AG08396 (cell line): ENCODE measurements at regions not wholly inside any gene's neighbourhood (a gene's known extent, or its start where the extent isn't known, plus 50 kb on each side); places are given as distances from the start of the nearest gene placed in this dataset.
"Not testable (repeated sequence)": the region's sequence is repeated elsewhere in the genome, so short reads cannot be mapped to it uniquely, and the experiment has no call there.

ENCODE experiments used
- DNase-seq: peaks from one replicate; pipeline ENCODE4 v3.0.0; 2012; ENCODE audit warnings: low spot score, mixed read lengths

DNA sequence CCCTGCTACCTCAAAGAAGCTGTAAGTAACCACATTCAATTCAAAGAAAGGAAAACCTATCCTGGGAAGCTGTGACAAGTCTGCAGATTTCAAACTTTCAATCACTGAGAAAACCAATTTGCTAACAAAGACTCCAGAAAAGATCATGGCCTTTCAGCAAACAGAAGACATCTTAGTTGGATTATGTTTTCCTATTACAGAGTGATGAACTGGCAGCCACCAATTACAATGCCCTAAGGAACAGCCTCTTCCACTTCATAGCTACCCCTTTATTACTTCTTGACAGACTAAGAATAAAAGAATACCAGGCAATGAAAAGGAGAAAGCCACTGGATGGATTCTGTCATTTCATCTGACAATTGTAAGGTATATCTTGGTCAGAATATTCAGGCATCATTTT lies 128.2 kb upstream of the RASEF start:
- no peak for DNase-seq

DNA sequence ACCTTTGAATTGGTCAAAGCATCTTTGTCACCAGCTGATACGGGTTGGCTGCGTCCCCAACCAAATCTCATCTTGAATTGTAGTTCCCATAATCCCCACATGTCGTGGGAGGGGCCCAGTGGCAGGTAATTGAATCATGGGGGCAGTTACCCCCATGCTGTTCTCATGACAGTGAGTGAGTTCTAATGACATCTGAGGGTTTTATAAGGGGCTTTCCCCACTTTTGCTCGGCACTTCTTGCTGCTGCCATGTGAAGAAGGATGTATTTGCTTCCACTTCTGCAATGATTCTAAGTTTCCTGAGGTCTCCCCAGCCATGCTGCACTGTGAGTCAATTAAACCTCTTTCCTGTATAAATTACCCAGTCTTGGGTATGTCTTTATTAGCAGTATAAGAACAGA lies 126.1 kb upstream of the RASEF start:
- not testable (repeated sequence) for DNase-seq

DNA sequence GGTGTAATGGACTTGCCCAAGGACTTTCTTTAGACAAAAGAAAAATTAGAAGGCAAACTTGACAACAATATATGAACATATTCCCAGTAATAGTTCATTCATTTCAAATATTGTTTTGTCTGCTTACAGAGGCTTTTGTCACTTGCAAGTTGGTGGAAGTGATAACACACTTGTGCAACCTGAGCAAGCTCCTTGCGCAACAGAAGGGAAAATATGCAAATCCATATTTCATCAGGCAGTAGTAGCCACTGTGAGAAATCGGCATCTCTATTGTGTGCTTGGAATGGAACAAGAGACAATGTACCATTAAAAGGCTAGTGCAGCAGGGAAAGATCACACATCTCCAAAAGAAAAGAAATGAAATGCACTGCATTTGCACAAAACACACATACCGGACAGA lies 125.3 kb upstream of the RASEF start:
- DNase-seq = no peak

DNA sequence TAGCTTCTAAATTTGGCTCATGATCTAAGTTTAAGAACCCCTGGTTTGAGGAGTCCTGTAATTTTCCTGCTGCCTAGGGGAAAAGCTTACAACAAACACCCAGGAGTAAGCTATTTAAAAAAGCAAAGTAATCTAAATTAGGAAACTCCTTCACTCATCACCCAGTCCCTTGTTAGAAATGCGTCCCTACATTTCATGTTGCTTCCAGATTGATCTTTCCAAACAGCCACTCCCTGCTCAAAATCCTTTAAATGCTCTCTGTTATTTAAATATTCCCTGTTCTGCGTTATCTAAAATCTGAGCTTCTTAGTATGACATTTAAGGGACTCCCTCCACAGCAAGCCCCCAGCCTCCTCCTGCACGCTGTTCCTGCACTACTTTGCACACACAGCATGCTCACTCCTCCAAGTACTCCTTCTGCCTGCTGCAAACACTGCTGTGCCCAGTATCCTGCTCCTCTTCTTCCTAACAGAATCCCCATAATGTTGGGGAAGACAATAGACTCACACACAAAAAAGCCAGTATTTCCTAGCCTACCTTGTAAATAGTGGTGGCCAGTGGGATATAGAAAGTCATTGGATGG lies 123.3 kb upstream of the RASEF start:
- no peak for DNase-seq

DNA sequence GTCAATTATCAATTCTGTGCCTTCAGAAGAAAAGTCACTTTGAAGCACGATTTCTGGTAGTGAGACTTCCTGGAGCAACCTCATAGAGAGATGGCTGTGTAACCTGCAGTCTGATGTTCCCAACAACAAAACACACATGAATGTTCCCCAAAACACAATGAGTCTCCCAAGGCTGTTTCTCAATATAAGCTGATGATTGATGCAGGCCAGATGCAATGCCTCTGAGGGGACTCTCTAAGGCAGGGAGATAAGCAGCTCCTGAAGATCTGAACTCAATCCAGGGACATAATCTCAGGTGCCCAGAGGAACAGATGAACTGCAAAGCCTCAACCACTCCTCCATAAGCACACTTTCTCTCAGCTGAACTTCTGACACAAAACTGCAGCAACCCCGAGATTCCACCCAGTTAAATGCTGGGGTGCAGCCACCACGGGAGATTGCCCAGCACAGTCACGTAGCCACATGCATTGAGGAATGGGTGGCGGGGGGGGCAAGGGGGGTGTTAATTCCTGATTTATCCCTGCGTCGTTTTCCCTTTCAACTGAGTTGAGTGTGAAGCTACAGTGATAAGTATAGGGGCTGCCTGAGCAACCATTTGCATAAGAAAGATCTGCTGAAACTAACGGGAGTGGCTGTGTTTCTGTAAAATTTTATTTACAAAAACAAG lies 122.7 kb upstream of the RASEF start:
- no peak for DNase-seq

DNA sequence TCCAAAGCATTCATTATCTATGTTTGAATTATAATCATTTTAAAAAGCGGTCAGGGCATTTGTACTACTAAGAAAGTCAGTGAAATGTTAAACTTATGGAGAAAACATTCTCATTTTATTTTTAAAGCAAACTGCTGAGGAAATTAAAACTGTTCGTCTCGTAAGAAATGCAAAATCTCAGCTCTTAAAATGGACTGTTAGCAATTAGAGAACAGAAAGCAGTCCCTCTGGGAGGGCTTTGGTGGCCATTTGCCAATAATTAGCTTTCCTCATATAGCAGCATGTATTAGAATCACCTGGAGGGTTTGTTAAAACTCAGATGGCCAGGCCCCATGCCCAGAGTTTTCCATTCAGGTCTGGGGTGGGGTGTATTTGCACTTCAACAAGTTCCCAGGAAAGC lies 120.7 kb upstream of the RASEF start:
- DNase-seq = no peak

DNA sequence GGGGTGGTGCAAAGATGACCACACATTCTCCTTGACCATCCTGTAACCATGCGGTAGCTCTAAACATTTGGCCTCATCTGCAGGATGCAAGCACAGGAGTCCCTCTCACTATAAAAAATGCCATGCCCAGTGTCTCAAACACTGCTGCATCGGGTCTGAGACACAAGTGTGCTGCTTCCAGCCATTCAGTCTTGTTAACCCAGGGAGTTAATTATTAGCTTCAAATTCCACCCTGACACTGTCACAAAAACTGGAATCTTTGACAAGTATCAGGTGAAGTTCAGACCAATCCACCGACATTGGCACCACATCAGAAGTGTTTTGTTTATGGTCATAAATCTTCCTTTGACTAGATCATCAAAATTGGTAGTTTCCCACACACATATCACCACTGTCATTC lies 119.1 kb upstream of the RASEF start:
- DNase-seq = no peak

DNA sequence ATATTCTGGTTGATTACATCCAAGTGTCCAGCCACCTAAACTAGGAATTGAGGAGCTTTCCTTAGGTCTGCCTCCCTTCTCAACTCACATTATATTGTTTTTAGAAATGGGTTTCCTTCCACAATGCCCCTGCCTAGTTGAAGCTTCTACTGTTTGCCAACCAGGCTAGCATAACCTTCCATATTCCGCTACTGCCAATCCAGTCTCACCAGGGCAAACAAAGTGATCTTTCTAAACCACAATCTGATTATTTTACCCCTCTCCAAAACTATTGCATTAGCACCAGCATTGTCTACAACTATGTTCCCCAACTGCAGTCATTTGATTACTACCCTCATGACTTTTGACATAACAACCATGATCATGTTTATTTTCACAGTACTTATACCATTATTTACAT lies 115.8 kb upstream of the RASEF start:
- DNase-seq = no peak

DNA sequence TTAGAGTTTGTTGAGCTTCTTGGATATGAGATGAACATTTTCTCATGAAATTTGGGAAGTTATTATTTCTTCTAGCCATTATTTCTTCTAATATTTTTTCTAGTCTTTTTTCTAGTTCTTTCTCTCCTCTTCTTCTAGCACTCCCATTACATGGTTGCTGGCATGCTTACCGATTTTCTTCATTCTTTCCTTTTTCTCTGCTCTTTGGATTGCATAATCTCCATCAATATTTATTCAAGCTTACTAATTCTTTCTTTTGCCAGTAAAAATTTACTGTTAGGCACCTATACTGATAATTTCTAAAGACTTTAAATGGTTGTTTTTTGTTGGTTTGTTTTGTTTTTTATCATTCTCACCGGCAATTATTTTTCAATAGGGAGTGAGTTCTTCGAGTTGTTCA lies 114.8 kb upstream of the RASEF start:
- no peak for DNase-seq

DNA sequence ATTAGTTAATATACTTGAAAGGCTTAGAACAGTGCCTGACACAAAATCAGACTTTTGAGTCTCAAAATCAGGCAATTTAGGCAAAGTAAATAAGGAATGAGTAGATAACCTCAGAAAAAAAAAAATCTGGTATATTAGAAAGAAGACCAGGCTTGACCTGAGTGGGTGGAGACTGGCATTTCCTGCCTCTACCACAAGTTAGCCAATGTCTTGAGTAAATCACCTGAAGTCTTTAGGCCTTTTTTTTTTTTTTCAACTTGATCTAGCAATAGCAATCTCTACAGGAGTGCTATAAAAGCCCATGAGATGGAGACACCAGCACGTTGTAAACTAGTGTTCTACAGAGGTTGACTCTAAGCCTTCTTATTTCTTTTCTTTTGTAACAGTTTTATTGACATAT lies 104.2 kb upstream of the RASEF start:
- no peak for DNase-seq

DNA sequence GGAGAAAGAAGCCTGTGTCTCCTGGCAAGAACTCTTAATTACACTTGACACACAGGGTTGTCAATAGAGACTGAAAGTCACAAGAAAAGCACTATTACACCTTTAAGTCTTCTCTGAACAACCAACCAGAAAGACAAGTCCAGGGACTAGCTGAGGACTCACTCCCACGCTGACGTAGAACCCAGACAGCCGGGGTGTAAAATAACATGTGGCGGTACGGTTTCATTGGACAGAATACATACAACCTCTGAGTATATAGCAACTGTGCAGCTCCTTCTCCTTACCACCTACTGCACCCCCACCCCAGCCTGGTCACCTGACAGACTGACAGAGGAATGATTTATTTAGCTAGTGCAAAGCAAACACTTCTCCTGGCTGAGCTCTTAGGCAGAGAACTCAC lies 103.4 kb upstream of the RASEF start:
- DNase-seq = peak; percentile 5

DNA sequence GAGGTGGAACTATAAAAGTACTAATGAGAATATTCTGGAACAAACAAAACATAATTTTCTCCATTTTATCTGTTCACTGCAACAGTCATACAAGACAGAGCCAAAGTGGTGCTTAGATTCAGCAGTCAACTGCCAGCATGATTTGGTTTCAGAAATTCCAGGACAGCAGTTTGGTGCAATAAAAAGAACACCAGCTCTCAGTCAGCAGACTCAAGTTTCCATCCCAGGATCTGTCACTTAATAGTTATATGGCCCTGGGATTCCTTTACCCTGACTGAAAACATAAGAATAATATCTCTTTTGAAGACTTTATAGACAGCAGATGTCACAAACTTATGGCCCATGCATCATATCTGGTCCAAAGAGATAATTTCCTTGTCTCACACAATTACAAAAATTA lies 92.8 kb upstream of the RASEF start:
- DNase-seq = no peak

DNA sequence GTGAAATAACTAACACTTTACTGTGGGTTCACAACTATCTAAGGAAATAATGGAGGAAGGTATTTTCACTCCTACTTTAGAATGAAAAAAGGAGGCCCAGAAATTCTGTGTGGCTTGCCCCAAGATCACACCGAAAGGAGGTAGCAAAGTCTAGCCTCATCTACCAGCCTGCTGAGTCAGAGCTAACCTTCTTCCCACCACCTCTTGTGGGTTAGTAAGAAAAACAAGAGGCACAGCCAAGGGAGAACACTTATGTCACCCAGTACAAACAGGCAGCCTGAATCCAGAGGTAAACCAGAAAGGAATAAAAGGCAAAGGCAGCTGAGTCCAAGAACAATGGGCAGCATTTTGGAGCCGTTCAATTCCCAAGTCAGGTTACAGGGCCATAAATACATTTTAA lies 91.9 kb upstream of the RASEF start:
- DNase-seq = no peak

DNA sequence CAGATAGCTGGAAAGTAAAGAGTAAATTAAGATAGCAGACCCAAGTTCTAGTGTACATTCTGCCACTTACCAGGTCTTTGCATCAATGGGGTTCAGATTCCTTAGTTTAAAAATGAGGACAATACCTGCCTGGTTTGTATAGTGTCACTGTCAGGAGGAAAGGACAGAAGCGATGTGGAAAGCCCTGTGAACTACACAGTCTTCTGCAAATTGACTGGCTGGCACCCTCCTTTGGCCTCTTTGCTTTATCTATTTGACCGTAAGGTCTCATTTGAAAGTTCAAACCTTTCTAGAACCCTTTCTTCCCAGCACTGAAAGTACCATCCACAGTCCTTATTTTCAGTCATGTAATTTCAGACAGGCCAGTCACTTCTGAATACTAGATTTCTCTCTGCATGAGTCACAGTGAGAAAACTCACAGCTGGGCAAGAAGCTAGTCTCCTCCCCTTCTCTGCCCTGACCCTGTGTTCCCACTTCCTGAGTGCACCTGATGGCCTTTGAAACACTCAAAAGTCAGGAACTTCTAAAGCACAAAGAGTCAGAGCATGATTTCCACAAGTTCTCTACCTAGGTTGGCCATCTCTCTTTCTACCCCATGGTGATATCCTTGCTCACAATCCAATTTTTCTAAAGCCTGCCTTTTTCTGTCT lies 91.3 kb upstream of the RASEF start:
- no peak for DNase-seq

DNA sequence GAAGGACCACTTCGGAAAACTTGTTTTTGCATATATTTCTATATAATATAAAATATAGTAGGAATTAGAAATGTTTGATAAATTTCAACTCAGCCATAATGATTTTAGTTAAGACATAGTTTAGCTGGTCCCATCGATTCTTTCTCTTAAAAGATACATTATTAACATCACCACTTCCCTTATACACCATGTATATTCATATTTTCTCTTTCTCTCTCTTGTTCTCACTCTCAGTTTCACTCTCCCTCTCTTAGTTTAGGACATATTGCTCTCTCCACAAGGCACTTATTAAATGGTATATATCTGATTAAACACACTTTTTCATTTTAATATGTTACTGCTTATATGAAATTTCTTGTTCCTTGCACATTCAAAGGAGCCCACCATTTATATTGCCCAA lies 90.1 kb upstream of the RASEF start:
- DNase-seq = no peak

DNA sequence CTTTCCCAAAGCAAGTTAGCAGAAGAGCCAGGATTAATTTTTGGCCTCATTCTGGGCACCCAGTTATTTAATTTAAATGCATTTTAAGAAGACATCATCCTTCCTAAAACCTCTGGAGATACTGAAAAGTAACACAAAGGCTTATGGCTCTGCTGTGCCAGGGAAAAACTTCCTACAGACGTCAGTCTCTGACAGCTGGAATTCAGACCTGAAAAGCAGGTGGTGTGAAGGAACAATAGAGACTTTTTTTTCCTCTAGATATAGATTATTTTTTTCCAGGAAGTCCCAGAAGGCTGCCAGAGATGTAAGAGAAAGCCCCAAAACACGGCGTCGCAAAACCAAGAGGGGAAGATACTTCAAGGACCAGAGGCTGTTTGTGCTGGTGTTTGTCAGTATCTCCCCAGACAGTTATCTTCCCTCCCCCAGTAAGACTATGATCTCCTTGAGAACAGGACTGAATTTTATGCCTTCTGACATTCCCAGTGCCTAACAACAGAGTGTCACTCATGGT lies 88.7 kb upstream of the RASEF start:
- no peak for DNase-seq

DNA sequence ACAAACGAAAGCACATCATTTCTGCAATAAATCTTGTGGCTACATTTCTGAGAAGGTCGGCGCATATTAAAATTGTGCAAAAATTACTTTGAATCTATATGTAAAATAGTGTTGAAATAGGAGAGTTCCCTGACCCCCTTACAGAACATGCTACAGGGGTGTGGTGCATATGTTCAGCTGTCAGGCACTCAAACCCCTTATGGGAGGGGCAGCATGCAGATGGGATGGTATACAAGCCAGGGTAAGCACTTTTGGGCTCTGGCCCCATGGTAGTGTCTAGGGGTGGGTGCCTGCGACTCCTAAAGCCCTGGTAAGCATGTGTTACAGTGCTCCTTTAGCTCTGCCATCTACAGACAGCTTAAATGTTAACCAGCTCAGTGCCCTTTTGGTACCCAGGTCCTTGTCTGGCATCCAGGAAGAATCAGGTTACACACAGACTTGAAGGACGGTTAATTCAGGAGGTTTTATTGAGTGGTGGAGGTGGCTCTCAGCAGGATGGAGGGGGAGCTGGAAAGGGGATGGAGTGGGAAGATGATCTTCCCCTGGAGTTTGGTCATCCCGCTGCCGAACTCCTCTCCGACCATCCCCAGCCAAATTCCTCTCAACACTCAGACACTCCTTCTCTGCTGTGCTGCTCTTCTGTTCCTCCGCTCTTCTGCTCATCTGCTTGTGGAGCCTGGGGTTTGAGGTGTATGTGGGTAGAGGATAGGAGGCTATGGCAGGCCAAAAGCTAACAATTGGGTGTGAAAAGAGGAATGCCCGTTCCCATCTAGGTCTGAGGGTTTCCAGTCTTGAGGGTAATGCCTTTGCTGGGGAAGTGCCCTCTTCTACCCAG lies 84.6 kb upstream of the RASEF start:
- no peak for DNase-seq

DNA sequence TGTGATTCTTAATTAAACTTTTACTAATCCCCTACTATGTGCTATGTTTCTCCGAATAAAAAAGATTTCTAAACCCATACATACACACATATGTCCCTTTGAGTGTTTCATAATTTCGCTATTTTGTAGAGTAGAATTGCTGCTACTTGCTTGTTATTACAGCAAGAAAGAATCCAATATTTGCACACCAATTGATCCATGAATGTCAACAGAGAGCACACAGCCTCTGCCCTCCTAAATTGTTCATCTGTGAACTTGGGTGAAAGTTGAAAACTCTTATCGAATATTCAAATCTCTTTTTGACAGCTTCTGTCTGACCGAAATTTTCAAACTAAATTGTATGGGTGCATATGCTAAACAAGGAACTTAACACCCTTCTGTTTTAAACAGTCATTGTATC lies 83.4 kb upstream of the RASEF start:
- no peak for DNase-seq

DNA sequence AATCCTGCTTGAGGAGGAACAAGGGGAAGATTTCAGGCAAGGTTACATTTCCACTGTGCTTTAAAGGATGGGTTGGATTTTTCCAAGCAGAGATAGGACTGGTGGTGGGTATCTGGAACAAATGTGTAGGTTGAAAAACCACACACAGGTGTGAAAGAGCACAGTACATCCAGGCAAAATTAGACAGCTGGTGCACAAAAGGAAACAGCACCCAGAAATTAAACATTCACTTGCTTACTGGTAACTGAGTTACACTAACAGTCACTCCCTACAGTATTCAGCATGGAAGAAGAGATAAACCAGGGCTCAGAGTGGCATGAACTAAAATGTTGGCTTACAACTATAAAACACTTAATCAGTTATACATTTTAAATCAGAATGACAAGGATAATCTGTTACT lies 81.5 kb upstream of the RASEF start:
- DNase-seq = no peak

DNA sequence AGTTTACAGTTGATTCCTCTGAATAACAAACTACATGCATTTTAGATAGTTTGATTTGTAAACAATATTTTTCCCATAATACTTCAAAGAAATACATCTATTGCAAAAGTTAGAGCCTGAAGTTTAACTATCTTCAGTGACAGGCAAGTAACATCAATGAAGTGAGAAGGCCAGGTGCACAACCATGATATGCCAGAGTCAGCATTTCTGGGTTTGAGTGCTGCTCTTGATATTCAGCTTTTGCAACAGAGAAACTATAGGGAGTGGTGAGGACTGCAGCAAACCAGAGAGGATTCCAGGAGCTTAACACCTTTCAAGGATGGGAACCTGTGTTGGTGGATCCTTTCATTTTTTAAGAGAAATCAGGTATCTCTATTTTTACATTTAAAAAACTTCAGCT lies 79.4 kb upstream of the RASEF start:
- DNase-seq = no peak

DNA sequence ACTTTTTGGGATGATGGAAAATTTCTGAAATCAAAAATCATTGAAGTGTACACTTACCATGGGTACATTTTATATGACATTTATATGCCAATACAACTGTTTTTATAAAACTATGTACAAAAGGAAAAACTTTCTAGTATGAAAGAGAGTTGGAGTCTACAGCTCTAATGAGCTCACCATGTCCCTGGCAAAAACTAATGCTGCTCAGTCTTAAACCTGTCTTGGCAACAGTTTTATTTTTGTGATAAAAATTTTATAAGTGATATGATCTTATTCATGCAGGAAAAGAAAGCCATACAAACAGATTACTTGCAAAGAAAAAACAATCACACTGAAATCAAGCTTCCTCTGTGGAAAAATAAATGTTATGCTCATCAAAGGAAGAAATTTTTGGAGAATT lies 78.9 kb upstream of the RASEF start:
- DNase-seq = no peak

DNA sequence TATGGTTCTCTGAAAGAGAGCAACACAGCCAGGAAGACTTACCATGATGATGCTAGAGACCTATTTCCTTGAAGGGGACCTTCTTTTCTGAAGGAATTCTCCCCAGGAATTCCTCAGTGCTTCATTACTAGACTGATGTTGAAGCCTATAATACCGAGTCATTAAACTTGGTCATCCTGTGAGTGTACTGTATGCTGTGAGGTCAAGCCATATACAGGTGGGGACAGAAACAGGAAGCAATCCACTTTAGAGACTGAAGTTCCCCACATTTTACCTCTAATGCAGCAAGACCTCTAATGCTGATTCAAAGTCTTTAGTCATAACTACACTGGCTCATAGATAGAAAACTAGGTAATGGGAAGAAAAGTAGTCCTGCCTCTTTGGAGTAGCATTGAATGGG lies 77.1 kb upstream of the RASEF start:
- no peak for DNase-seq
